Karpas-422 (cell line): ENCODE measurements at regions not wholly inside any gene's neighbourhood (a gene's known extent, or its start where the extent isn't known, plus 50 kb on each side); places are given as distances from the start of the nearest gene placed in this dataset.
A peak's percentile ranks its signal among the peaks of the same experiment; 100 is the strongest.

Source experiments
- DNase-seq: peaks from one replicate; pipeline ENCODE4 v3.0.0-alpha.2; 2015
- H2AFZ ChIP-seq: fragments of 200-600 bp; sonication (generic); 2 replicates; pipeline ENCODE4 v1.6.1; 2014; ENCODE audit warnings: antibody characterized with exemption, low read length, mixed read lengths
- H3K27ac ChIP-seq: fragments of 200-600 bp; sonication (generic); 2 replicates; pipeline ENCODE4 v1.5.1; 2014; ENCODE audit warnings: mild to moderate bottlenecking, low read length, moderate library complexity
- H3K27me3 ChIP-seq: fragments of 200-600 bp; sonication (generic); 2 replicates; pipeline ENCODE4 v1.6.1; 2014; ENCODE audit warnings: low read length, mixed read lengths
- H3K36me3 ChIP-seq: fragments of 200-600 bp; sonication (generic); 2 replicates; pipeline ENCODE4 v1.6.1; 2014; ENCODE audit warnings: low read length, mixed read lengths; ENCODE audit not compliant: insufficient read depth
- H3K4me1 ChIP-seq: fragments of 200-600 bp; sonication (generic); 2 replicates; pipeline ENCODE4 v1.6.1; 2014; ENCODE audit warnings: mild to moderate bottlenecking, low read length, mixed read lengths
- H3K4me2 ChIP-seq: fragments of 200-600 bp; sonication (generic); 2 replicates; pipeline ENCODE4 v1.6.1; 2014; ENCODE audit warnings: low read length, low read depth, mild to moderate bottlenecking; ENCODE audit not compliant: poor library complexity, severe bottlenecking
- H3K4me3 ChIP-seq: fragments of 200-600 bp; sonication (generic); 2 replicates; pipeline ENCODE4 v1.5.1; 2014; ENCODE audit warnings: mild to moderate bottlenecking, antibody characterized with exemption, low read length, mixed read lengths
- H3K79me2 ChIP-seq: fragments of 200-600 bp; sonication (generic); 2 replicates; pipeline ENCODE4 v1.6.1; 2014; ENCODE audit warnings: mild to moderate bottlenecking, low read length, mixed read lengths
- H3K9ac ChIP-seq: fragments of 200-600 bp; sonication (generic); 2 replicates; pipeline ENCODE4 v1.6.0; 2014; ENCODE audit warnings: low read length
- H3K9me2 ChIP-seq: fragments of 200-600 bp; sonication (generic), shearing (Covaris generic); replicated peaks from 2 replicates; pipeline ENCODE4 v1.6.0; 2014; ENCODE audit warnings: mild to moderate bottlenecking, low read length, moderate library complexity; ENCODE audit not compliant: insufficient read depth
- H3K9me3 ChIP-seq: fragments of 300-700, 200-600 bp; sonication (generic); 2 replicates; pipeline ENCODE4 v1.6.1; 2014; ENCODE audit warnings: low read length, mixed read lengths
- H4K20me1 ChIP-seq: fragments of 200-600 bp; sonication (generic); 2 replicates; pipeline ENCODE4 v1.6.1; 2014; ENCODE audit warnings: mild to moderate bottlenecking, antibody characterized with exemption, low read length, low read depth; ENCODE audit not compliant: insufficient read depth

- no peak overlapping the region for H3K9ac ChIP-seq
- H3K4me3 ChIP-seq: no peak overlapping the region
- no peak overlapping the region for H3K4me2 ChIP-seq
- DNase-seq: no peak
- H3K27me3 ChIP-seq: no peaks in the 10 kb centered on the region
- no peak overlapping the region for H2AFZ ChIP-seq
- H4K20me1 ChIP-seq: no peaks in the 10 kb centered on the region
- H3K79me2 ChIP-seq: no peaks in the 10 kb centered on the region
- H3K27ac ChIP-seq: no peak overlapping the region
- no peaks in the 10 kb centered on the region for H3K36me3 ChIP-seq
- no peaks in the 10 kb centered on the region for H3K4me1 ChIP-seq
- no peaks in the 10 kb centered on the region for H3K9me2 ChIP-seq
- no peaks in the 10 kb centered on the region for H3K9me3 ChIP-seq
Observed at GRCh38 chr16:59319871-59320270, 585.8 kb upstream of the GOT2 start.

GRCh38 chr16:59305850-59306249 is 571.7 kb upstream of the GOT2 start:
- H3K4me3 ChIP-seq: no peak overlapping the region
- DNase-seq: no peak
- no peaks in the 10 kb centered on the region for H3K36me3 ChIP-seq

GRCh38 chr16:59296888-59297287 is 562.8 kb upstream of the GOT2 start:
- Histone ChIP-seq H4K20me1 (no peaks in the 10 kb centered on the region), H3K4me3 (no peak overlapping the region), H3K4me2 (no peak overlapping the region), H3K9ac (no peak overlapping the region), H3K9me3 (no peaks in the 10 kb centered on the region), H3K27me3 (no peaks in the 10 kb centered on the region), H2AFZ (no peak overlapping the region), H3K4me1 (peaks cover 10% of the 10 kb centered on the region; the same call in 1 of the 2 replicates), H3K27ac (no peak overlapping the region), H3K9me2 (no peaks in the 10 kb centered on the region), H3K79me2 (no peaks in the 10 kb centered on the region), H3K36me3 (no peaks in the 10 kb centered on the region)
- DNase-seq: no peak

More at GRCh38 chr16:59305850-59306249, 571.7 kb upstream of the GOT2 start:
- H4K20me1 ChIP-seq: no peaks in the 10 kb centered on the region
- H3K4me2 ChIP-seq: no peak overlapping the region
- no peaks in the 10 kb centered on the region for H3K4me1 ChIP-seq
- H3K79me2 ChIP-seq: no peaks in the 10 kb centered on the region
- no peak overlapping the region for H3K27ac ChIP-seq
- H3K9me2 ChIP-seq: no peaks in the 10 kb centered on the region
- H2AFZ ChIP-seq: no peak overlapping the region
- no peaks in the 10 kb centered on the region for H3K27me3 ChIP-seq
- no peak overlapping the region for H3K9ac ChIP-seq
- H3K9me3 ChIP-seq: no peaks in the 10 kb centered on the region

GRCh38 chr16:59295993-59296736 is 562.0 kb upstream of the GOT2 start:
- Histone ChIP-seq H3K4me3 (no peak overlapping the region), H3K4me2 (no peak overlapping the region), H3K9me2 (no peaks in the 10 kb centered on the region), H3K27ac (no peak overlapping the region), H3K36me3 (no peaks in the 10 kb centered on the region), H4K20me1 (no peaks in the 10 kb centered on the region), H3K9me3 (no peaks in the 10 kb centered on the region), H2AFZ (no peak overlapping the region), H3K4me1 (peaks cover 11% of the 10 kb centered on the region), H3K9ac (no peak overlapping the region), H3K27me3 (no peaks in the 10 kb centered on the region), H3K79me2 (no peaks in the 10 kb centered on the region)
- no peak for DNase-seq

GRCh38 chr16:59295474-59295873 is 561.4 kb upstream of the GOT2 start:
- Histone ChIP-seq H4K20me1 (no peaks in the 10 kb centered on the region), H3K4me3 (no peak overlapping the region), H3K27me3 (no peaks in the 10 kb centered on the region), H3K4me2 (no peak overlapping the region), H3K4me1 (peaks cover 18% of the 10 kb centered on the region), H3K79me2 (no peaks in the 10 kb centered on the region), H2AFZ (no peak overlapping the region), H3K9me2 (no peaks in the 10 kb centered on the region), H3K9me3 (no peaks in the 10 kb centered on the region), H3K9ac (no peak overlapping the region), H3K27ac (no peak overlapping the region), H3K36me3 (no peaks in the 10 kb centered on the region)
- DNase-seq: no peak

GRCh38 chr16:59290718-59291117 is 556.6 kb upstream of the GOT2 start:
- DNase-seq: no peak
- no peaks in the 10 kb centered on the region for H3K9me2 ChIP-seq

GRCh38 chr16:59289151-59289550 is 555.0 kb upstream of the GOT2 start:
- Histone ChIP-seq H4K20me1 (no peaks in the 10 kb centered on the region), H3K36me3 (no peaks in the 10 kb centered on the region), H3K9me2 (no peaks in the 10 kb centered on the region), H3K4me2 (peak overlapping the region; percentile 15), H3K9me3 (peaks cover 7% of the 10 kb centered on the region), H3K4me3 (no peak overlapping the region), H3K27ac (peak overlapping the region; percentile 75), H3K9ac (no peak overlapping the region), H3K4me1 (peaks cover 31% of the 10 kb centered on the region), H3K27me3 (no peaks in the 10 kb centered on the region), H2AFZ (no peak overlapping the region), H3K79me2 (no peaks in the 10 kb centered on the region)
- DNase-seq: peak; percentile 40

More at GRCh38 chr16:59290718-59291117, 556.6 kb upstream of the GOT2 start:
- peaks cover 35% of the 10 kb centered on the region for H3K4me1 ChIP-seq
- H3K9me3 ChIP-seq: no peaks in the 10 kb centered on the region
- no peaks in the 10 kb centered on the region for H3K36me3 ChIP-seq
- H3K9ac ChIP-seq: no peak overlapping the region
- no peak overlapping the region for H3K4me3 ChIP-seq
- H2AFZ ChIP-seq: no peak overlapping the region
- no peaks in the 10 kb centered on the region for H4K20me1 ChIP-seq
- no peaks in the 10 kb centered on the region for H3K79me2 ChIP-seq
- H3K4me2 ChIP-seq: no peak overlapping the region
- no peaks in the 10 kb centered on the region for H3K27me3 ChIP-seq
- peak overlapping the region; percentile 75; the same call in 1 of the 2 replicates for H3K27ac ChIP-seq

GRCh38 chr16:59274141-59274540 is 540.0 kb upstream of the GOT2 start:
- Histone ChIP-seq H2AFZ (no peak overlapping the region), H3K9me3 (no peaks in the 10 kb centered on the region), H3K4me1 (no peaks in the 10 kb centered on the region), H3K4me2 (no peak overlapping the region), H3K9me2 (no peaks in the 10 kb centered on the region; the same call in 1 of the 2 replicates), H3K36me3 (no peaks in the 10 kb centered on the region), H4K20me1 (no peaks in the 10 kb centered on the region), H3K27me3 (no peaks in the 10 kb centered on the region), H3K79me2 (no peaks in the 10 kb centered on the region), H3K27ac (no peak overlapping the region), H3K4me3 (no peak overlapping the region), H3K9ac (no peak overlapping the region)
- DNase-seq: no peak
